GM18511 (cell line): ENCODE measurements at regions not wholly inside any gene's neighbourhood (a gene's known extent, or its start where the extent isn't known, plus 50 kb on each side); places are given as distances from the start of the nearest gene placed in this dataset.
A peak's percentile ranks its signal among the peaks of the same experiment; 100 is the strongest.

Source experiments
- ATAC-seq: cut with Tn5 transposase; IDR thresholded peaks from one replicate; pipeline ENCODE4 v1.9.1; 2021; ENCODE audit warnings: mild to moderate bottlenecking, moderate library complexity; ENCODE audit not compliant: unreplicated experiment

DNA sequence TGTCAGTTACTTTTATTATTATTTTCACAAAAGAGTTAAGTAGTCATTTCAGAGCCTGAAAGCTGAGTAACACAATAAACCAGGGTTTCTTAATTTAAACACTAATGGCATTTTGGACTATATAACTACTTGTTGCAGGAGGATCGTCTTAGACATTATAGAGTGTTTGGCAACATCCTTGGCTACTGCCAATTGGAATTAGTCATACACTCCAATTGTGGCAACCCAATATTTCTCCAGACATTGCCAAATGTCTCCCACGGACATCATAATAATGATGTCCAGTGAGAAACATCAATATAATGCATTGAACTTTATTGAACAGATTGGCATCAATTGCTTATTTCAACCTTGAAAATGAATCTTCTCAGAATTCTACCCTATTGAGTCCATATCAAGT is 441.9 kb upstream of the ADGRL4 start:
- ATAC-seq, result no peak

DNA sequence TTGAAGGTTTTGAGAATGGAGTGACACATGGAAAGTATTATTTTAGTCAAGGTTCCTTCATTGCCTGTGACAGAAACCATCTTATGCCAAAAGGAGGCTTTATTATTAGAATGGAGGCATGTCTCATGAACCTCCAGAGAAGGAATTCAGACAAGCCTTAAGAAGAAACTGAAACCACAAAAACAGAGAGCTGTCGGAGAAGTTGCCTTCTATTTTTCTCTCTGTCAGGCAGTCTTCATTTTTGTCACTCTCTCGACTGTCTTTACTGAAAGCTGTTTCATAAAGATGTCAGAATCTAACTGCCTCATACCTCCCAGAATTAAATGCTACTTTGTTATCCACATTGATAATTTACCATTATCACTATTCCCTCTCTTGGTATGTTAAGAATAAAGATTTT is 434.7 kb upstream of the ADGRL4 start:
- ATAC-seq, result no peak

DNA sequence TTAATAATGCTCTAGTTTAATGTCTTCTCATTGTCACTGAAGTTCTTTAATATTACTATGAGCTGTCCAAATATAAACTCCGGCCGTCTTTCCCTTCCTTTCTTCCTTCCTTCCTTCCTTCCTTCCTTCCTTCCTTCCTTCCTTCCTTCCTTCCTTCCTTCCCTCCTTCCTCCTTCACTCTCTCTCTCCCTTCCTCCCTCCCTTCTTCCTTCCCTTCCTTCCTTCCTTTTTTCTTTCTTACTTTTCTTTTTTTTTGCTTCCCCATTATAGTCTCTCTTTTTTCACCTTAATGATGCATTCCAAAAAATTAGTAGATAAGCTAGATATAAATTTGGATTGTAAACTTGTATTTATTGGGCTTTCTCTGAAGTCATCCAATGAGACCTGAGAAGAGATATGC is 431.0 kb upstream of the ADGRL4 start:
- ATAC-seq, result no peak

DNA sequence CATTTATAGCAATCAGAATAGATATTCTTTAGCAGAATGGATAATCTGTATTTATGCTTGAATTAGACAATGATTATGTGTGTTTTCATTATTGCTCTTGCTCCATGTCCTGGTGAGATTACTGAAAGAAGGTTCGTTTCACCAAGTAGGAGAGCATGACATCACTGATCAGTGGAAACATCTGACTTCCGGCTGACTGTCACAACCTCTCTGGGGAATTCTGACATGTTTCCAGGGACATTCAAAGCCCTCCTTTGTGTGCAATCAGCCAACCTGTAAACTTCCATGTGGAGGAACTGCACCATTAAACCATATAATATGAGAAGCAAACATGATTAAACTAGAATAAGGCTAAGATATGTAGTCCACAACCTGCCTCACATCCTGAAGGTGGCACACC is 424.8 kb upstream of the ADGRL4 start:
- no peak for ATAC-seq

DNA sequence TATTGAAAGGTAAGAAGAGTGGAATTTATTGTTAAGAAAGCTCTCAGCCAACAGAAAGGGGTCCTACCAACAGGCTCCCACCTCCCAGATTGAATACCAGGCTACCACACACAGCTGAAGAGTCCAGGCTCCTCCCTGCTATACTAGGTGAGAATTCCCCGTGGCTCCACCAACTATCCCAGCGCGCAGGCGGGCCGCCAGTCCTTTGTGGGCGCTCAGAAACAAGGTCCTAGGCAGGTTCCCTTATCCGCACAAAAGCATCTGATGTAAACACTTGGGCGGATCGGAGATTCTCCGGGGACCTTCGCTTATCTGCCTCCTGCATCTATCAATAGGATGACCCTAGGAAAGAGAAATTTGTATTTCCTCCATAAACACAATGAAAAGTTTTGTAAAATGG is 423.9 kb upstream of the ADGRL4 start:
- ATAC-seq, result no peak

DNA sequence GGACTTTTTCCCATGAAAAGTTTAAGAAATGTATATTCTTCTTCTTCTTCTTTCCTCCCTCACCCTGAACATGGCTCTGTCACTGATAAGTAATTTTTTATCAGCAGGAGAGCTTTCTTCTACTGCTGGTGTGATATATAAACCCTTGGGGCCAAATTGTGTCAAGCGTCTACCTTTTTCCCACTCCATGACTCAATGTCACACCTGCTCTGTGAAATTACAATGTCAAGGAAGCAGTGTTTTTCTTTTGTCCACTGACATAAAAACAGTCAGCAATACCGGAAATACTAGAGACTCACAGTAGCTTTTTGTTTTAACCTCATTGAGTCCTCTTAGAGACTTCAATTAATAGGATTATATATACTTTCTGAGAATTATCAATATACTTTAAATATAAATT is 416.2 kb upstream of the ADGRL4 start:
- ATAC-seq, result no peak

DNA sequence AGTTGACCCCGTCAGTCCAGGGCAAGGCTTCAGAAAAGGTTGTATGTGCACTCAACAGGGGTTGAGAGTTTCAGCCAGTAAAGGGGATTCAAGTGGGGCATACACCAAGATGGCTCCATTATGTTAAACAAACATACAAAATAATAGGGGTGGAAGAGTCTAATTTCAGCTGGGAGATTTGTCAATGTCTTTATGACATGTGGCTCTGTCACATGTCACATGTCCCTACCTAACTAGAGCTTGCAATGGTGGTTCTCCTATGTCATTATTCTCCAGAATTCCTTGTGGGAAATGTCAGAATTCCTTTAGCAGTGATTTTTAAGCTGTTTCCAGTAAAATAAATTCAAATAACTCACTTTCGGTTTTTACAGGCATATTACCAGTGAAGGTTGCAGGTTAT is 392.0 kb upstream of the ADGRL4 start:
- ATAC-seq, result no peak

DNA sequence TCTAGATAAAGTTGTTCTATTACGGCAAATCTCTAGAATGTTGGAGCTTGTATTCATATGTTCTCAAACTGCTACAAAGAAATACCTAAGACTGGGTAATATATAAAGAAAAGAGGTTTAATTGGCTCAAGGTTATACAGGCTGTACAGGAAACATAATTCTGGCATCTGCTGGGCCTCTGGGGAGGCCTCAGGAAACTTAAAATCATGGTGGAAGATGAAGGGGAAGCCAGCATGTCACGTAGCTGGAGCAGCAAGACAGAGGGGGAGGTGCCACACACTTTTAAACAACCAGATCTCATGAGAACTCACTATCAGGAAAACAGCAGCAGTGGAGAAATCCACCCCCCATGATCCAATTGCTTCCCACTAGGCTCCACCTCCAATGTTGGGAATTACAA is 390.4 kb upstream of the ADGRL4 start:
- ATAC-seq, result no peak

DNA sequence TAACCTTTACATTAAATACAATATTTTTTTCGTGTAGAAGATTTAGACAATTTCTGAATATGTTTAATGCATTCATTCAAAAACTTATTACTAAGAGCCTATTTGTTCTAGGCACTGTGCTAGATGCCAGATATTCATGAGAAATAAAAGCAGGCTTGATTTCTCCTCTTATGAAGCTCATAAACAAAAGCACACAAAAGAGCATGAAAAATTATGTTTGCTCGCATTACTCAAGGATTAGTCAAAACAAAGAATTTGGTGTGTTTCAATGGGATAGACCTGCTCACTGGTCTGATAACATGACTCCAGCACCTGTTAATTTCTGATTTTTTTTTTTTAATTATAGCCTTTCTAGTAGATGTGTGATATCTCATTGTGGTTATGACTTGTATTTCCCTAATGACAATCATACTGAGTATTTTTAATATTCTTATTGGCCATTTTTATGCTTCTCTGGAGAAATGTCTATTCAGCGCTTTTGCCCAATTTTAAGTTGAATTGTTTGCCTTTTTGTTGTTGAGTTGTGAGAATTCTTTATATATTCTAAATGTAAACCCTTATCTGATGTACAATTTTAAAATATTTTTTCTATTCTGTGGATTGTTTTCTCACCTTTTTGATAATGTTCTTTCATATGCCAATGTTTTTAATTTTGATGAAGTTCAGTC is 382.3 kb upstream of the ADGRL4 start:
- ATAC-seq, result no peak

DNA sequence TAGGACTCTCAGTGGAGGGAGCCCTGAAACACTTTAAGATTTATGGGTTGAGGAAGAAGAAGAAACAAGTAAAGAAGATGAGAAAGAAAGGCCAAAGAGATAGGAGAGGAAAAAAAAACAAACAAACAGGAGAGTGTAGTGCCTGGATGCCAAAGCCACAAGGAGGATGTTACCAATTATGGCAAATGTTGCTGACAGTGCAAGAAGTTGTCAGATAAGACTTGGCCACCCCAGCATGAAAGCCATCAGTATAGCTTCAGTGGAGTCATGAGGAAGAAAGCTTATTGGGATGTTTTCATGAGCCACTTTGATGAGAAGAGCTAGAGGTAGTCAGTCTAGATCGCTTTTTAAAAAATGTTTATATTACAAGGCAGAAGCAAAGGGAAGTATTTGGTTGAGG is 380.2 kb upstream of the ADGRL4 start:
- ATAC-seq, result no peak

DNA sequence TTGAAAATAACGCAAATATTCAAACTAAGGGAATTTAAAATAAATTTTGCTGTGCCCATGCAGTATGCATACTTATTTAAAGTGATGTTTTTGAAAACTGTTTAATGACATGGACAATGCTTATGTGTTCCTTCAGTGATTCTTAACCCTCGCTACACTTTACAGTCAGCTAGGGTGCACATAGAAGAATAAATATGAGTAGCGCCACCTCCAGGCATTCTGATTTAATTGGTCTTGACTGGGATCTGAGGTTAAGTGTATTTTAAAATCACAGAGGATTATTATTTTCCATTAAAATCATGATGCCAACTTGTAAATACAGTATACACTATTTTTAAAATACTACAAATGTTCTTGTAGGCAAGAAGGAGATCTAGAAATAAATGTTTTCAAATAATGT is 373.5 kb upstream of the ADGRL4 start:
- no peak for ATAC-seq

DNA sequence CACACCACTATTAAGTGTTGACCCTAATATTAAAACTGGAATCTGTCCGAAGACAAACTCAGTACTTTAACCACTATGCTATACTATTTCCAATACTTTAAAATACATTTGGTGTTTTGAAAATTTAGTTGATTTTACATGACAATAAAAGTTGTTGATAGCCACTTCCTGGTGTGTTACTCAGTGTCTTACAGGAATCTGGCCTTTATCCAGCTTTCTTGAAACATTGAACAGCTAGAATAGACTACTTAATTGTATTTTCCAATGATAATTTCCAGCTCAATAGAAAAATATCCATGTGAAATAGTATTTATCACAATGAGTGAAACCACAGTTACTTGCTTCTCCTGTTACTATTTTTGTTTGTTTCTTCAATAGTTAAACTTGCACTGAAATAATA is 369.6 kb upstream of the ADGRL4 start:
- ATAC-seq, result no peak

DNA sequence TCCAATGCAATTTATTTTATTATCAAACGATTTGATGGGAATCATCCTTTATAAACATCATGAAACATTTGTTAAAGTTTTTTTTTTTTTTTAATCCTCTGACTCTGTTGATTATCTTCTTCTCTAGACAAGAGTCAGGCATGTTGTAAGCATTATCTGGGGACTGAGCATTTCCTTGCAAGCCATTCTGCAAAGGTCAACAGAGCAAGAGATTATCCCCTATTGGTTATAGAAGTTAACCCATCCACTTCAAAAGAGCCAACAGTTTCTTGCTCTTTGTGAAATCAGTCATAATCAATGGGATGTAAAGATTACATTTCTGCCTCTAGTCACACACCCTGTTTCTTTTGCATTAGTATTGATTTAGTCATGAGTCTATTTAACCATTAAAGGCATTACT is 368.8 kb upstream of the ADGRL4 start:
- no peak for ATAC-seq

DNA sequence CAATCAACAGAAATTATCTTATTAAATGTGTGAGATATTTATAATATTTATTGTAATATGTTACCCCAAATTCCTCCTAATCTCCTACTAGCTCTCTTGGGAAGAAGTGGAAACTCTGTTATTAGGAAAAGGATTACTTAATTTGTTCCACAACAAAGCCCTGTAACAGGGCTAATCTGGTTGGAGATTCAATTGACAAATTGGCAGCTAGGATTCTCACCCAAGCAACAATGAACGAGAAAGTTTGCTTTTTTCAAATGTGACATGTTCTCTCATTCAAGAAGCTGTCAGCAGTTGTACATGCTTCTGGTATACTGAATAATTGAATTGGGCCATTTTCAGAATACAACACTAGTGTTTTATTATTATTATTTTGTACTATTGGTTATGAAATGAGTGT is 367.9 kb upstream of the ADGRL4 start:
- no peak for ATAC-seq

DNA sequence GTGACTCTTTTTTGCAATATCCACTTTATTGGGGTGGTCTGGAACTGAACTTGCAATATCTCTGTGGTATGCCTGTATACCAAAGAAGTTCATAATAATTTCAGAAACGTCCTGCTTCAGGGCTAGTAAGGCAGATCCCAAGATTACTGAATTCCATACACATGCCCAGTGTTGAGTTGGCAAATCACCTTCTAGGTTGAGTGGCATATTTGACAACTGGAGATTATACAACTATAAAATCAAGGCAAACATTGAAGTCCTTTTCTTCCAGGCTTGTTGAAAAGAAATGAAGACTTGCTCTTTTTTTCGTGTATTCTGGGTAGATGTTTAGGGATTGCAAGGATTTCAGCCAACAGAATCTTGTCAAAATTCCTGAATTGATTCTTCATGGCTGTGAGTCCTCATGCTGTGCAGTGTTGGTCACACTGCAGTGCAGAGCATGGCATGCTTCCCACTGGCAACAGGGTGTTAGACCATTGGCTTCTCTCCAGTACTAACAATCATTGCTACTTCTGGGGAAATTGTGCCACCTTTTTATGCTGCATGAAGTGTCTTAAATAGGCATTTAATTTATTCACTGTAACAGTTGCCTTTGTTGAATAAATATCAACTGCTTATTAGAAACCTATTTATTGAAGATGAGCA is 367.1 kb upstream of the ADGRL4 start:
- no peak for ATAC-seq

DNA sequence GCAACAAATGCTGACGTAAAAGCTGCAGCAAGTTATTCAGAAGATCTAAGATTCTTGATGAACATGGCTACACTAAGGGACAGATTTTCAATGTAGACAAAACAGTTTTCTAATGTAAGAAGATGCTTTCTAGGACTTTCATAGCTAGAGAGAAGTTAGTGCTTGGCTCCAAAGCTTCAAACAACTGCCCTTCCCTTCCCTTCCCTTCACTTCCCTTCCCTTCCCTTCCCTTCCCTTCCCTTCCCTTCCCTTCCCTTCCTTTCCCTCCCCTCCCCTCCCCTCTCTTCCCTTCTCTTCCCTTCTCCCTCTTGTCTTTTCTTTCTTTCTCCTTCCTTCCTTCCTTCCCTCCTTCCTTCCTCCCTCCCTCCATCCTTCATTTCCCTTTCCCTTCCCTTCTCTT is 365.3 kb upstream of the ADGRL4 start:
- ATAC-seq, result no peak

DNA sequence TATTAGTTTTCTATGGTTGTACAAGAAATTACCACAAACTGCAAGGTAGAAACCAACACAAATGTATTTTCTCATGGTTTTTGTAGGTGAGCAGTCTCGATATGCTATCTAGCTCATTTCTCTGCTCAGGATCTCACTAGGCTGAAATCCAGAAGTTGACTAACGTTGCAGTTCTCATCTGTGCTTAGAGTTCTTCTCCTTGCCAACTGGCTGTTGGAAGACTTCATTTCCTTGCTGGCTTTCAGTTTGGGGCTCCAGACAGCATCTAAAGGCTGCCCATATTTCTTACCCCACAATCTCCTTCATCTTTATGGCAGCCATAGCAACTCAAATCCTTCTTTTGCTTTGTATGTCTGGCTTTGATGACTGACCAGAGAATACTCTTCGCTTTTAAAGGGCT is 362.6 kb upstream of the ADGRL4 start:
- ATAC-seq, result no peak

DNA sequence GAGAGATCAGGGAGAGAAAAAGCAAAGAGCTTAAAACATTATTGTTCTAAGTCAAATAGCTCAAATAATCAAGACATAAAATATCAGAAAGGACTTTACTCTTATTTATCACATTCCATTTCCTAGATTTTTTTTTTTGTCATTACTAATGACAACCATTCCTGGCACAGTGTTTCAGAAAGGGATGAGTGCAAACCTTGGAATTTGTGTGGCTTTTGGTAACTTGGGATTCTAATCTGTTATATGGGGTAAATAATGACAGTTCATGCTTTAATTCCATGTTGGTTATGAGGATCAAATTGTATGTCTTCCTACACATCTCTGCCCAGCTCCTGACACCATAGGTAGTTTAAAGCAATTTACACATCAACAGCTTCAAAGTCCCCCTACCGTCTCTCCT is 358.4 kb upstream of the ADGRL4 start:
- no peak for ATAC-seq

DNA sequence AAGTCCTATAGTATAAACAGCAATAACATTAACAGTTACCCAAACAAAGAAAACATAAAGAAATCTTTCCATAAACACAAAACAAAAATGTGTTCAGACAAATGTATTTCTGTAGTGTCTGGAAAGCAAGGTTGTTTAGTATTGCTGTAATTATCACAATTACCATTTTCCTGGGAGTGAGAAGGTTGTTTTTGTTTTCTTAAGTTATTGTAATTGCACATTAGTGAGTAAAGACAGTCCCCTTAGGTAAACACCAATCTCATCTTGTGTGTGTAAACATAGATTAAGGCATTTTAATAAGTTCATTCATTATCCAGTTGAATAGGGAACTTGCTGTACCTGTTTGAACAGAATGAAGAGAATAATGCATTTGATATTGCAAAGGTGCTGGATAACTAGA is 356.9 kb upstream of the ADGRL4 start:
- ATAC-seq, result no peak

DNA sequence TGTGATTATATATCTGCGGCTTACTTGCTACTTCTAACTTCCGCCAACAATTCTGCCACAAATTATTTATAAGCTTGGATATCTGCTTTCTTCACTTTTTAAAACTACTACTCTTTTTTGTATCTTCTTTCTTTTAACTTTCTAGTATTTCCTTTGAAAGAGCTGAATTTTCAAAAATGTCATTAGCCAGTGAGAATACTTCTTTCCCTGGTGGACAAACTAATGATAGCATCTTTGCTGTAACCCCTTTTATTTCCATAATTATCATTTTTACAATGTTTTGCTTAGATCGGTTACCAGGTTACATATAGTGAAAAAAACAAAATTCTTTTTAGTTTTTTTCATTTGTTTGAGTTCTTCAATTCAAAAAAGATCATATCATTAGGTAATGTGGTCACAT is 355.9 kb upstream of the ADGRL4 start:
- ATAC-seq, result no peak

DNA sequence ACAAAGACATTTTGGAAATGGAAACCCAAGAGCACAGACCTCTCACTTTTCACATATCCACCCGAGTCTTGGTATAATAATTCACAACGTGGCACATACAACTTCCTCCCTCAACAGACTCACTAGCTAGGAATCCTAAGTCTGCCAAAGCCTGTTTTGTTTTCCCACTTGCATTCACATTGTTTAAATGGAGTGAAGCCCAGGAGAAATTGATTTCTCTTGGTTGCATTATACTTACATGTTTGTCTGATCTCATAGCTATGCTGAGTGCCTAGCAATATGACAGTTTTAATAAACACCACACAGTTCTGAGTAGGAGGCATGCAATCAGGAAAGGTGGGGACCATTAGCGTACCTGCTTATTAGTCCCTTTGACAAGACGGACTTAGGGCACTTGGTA is 348.6 kb upstream of the ADGRL4 start:
- no peak for ATAC-seq

DNA sequence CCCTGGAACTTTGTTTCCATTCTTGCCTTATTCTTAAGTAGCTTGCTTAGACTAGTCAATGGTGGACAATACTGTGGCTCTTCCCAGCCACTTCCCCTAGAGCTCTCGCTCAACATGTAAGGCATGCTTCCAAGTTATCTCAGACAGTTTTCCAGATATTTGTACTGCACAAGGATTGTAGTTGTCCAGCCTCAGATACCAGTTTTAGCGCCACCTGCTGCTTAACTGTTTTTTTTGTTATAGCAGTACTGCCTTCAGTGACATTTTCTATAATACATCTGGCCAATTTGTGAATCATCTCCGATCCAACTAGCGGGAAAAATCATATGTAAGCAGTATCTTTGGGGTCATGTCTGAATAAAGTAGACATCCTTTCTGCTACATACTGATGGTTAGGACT is 346.7 kb upstream of the ADGRL4 start:
- peak; percentile 59 for ATAC-seq

DNA sequence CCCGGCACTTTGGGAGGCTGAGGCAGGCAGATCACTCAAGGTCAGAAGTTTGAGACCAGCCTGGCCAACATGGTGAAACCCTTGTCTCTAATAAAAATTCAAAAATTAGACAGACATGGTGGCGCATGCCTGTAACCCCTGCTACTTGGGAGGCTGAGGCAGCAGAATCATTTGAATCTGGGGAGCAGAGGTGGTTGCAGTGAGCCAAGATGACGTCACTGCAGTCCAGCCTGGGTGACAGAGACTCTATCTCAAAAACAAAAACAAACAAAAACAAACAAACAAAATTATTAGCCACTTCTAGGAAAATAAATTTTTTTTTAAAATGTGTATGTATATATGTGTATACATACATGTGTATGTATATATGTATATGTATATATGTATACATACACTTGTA is 320.3 kb upstream of the ADGRL4 start:
- no peak for ATAC-seq
